Erythroblast (primary cell): ENCODE measurements at regions not wholly inside any gene's neighbourhood (a gene's known extent, or its start where the extent isn't known, plus 50 kb on each side); places are given as distances from the start of the nearest gene placed in this dataset.

Experiments
- GATA1 ChIP-seq: IDR thresholded peaks from 2 replicates; pipeline ENCODE4 v1.6.1; 2011; ENCODE audit warnings: low read depth, mild to moderate bottlenecking, control low read depth, low read length, moderate library complexity
- POLR2A ChIP-seq: IDR thresholded peaks from 2 replicates; pipeline ENCODE4 v1.6.1; 2011; ENCODE audit warnings: mild to moderate bottlenecking, low read length

- TF ChIP-seq POLR2A (no peak), GATA1 (no peak)
Observed at GRCh38 chr20:53713328-53714056, 119.9 kb upstream of the ZNF217 start.
